ENCODE measurements at regions not wholly inside any gene's neighbourhood (a gene's known extent, or its start where the extent isn't known, plus 50 kb on each side); places are given as distances from the start of the nearest gene placed in this dataset.

- DNase-seq (ENCODE audit: low spot score): no peak
- no peak for FAIRE-seq
- no TSS peak for BruUV-seq (replicated peaks)
Observed at GRCh38 chr9:80188579-80188978, 616.8 kb downstream of the TLE4 start.

GRCh38 chr9:80185112-80185738, 613.5 kb downstream of the TLE4 start:
- in situ Hi-C loops (cut with HindIII; ENCODE audit: extremely low pct_ligation_motif_present, low pct_unique_long_range_greater_than_20kb): no loop called here
- TF ChIP-seq MAFK (conservative IDR thresholded peaks at IDR 0.05 in 1 of 2, IDR thresholded peaks at IDR 0.05 in 1 of 2; ENCODE audit: low read length in 2 of 2) (0 out of 4 replicates have a peak, but pooled peaks of 1 of the 2 experiments have one; percentile 10), ELF4 (CRISPR knock-in tag; IDR thresholded peaks at IDR 0.05; ENCODE audit: borderline replicate concordance) (no peak)
- CTCF ChIA-PET (ENCODE audit: low intra/inter-chr PET ratio, low total read pairs): no interaction called here
- H3K4me3 ChIP-seq (replicated peaks in 1 of 3; ENCODE audit: insufficient read depth in 1 of 3, low read depth in 2 of 3, low read length in 3 of 3): no peak overlapping the region
- no peak for ATAC-seq
- no peak overlapping the region for H3K27ac ChIP-seq (ENCODE audit: extremely low read length, insufficient read depth, low read length)
- no peaks in the 10 kb centered on the region for H4K20me1 ChIP-seq (ENCODE audit: insufficient read depth, low read length)
- peaks cover 7% of the 10 kb centered on the region for H3K9me3 ChIP-seq (ENCODE audit: low read length)
- H3K4me2 ChIP-seq (ENCODE audit: low read depth, low read length): no peak overlapping the region
- H2AFZ ChIP-seq (ENCODE audit: low read length): no peak overlapping the region
- POLR2A ChIA-PET: no interaction called here
- intact Hi-C loops (cut with micrococcal nuclease; ENCODE audit: unreplicated experiment): no loop called here
- 87% methylated on average over 3 of the region's 27 CpGs for WGBS (ENCODE audit: low lambda C conversion rate)
- no peaks in the 10 kb centered on the region for H3K36me3 ChIP-seq (replicated peaks in 1 of 2; ENCODE audit: control insufficient read depth in 1 of 2, insufficient read depth in 2 of 2, low read length in 2 of 2)
- H3K4me1 ChIP-seq (ENCODE audit: insufficient read depth, low read length): no peaks in the 10 kb centered on the region
- no peak overlapping the region for H3K9ac ChIP-seq (ENCODE audit: insufficient read depth, low read depth, low read length)
- no peaks in the 10 kb centered on the region for H3K27me3 ChIP-seq (ENCODE audit: control insufficient read depth in 1 of 2, insufficient read depth in 2 of 2, low read length in 2 of 2)
- no peak for DNase-seq (ENCODE audit: low spot score)
- FAIRE-seq: no peak
- BruUV-seq (replicated peaks): no TSS peak
- no peaks in the 10 kb centered on the region for H3K79me2 ChIP-seq (ENCODE audit: insufficient read depth, low read length)

More at GRCh38 chr9:80188579-80188978, 616.8 kb downstream of the TLE4 start:
- Histone ChIP-seq H3K27ac (ENCODE audit: extremely low read length, insufficient read depth, low read length) (no peak overlapping the region), H3K36me3 (replicated peaks in 1 of 2; ENCODE audit: control insufficient read depth in 1 of 2, insufficient read depth in 2 of 2, low read length in 2 of 2) (no peaks in the 10 kb centered on the region), H4K20me1 (ENCODE audit: insufficient read depth, low read length) (no peaks in the 10 kb centered on the region), H3K9me3 (ENCODE audit: low read length) (no peaks in the 10 kb centered on the region), H3K4me3 (replicated peaks in 1 of 3; ENCODE audit: insufficient read depth in 1 of 3, low read depth in 2 of 3, low read length in 3 of 3) (no peak overlapping the region), H3K27me3 (ENCODE audit: control insufficient read depth in 1 of 2, insufficient read depth in 2 of 2, low read length in 2 of 2) (no peaks in the 10 kb centered on the region), H2AFZ (ENCODE audit: low read length) (no peak overlapping the region), H3K9ac (ENCODE audit: insufficient read depth, low read depth, low read length) (no peak overlapping the region), H3K4me1 (ENCODE audit: insufficient read depth, low read length) (no peaks in the 10 kb centered on the region), H3K4me2 (ENCODE audit: low read depth, low read length) (no peak overlapping the region), H3K79me2 (ENCODE audit: insufficient read depth, low read length) (no peaks in the 10 kb centered on the region)
- POLR2A ChIA-PET: no interaction called here
- in situ Hi-C loops (cut with HindIII; ENCODE audit: extremely low pct_ligation_motif_present, low pct_unique_long_range_greater_than_20kb) (no loop called here), intact Hi-C loops (cut with micrococcal nuclease; ENCODE audit: unreplicated experiment) (no loop called here)
- WGBS (ENCODE audit: low lambda C conversion rate): 5% methylated on average over 4 of the region's 4 CpGs
- CTCF ChIA-PET (ENCODE audit: low intra/inter-chr PET ratio, low total read pairs): no interaction called here
- TF ChIP-seq ZNF263 (CRISPR knock-in tag; IDR thresholded peaks at IDR 0.05): no peak
- TF ChIP-seq ZNF616 (CRISPR knock-in tag; IDR thresholded peaks at IDR 0.05; ENCODE audit: low read depth): no peak
- no peak for TF ChIP-seq ZMYM4 (CRISPR knock-in tag; IDR thresholded peaks at IDR 0.05)
- TF ChIP-seq, protein P1, sequence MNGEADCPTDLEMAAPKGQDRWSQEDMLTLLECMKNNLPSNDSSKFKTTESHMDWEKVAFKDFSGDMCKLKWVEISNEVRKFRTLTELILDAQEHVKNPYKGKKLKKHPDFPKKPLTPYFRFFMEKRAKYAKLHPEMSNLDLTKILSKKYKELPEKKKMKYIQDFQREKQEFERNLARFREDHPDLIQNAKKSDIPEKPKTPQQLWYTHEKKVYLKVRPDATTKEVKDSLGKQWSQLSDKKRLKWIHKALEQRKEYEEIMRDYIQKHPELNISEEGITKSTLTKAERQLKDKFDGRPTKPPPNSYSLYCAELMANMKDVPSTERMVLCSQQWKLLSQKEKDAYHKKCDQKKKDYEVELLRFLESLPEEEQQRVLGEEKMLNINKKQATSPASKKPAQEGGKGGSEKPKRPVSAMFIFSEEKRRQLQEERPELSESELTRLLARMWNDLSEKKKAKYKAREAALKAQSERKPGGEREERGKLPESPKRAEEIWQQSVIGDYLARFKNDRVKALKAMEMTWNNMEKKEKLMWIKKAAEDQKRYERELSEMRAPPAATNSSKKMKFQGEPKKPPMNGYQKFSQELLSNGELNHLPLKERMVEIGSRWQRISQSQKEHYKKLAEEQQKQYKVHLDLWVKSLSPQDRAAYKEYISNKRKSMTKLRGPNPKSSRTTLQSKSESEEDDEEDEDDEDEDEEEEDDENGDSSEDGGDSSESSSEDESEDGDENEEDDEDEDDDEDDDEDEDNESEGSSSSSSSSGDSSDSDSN (CRISPR knock-in tag; IDR thresholded peaks at IDR 0.05): no peak
- no peak for TF ChIP-seq SMYD3 (CRISPR knock-in tag; IDR thresholded peaks at IDR 0.05)
- no peak for TF ChIP-seq ZKSCAN8 (CRISPR knock-in tag; IDR thresholded peaks at IDR 0.05; ENCODE audit: borderline replicate concordance)
- TF ChIP-seq TSC22D2 (CRISPR knock-in tag; IDR thresholded peaks at IDR 0.05; ENCODE audit: borderline replicate concordance): no peak
- ATAC-seq: no peak
